ENCODE measurements at regions not wholly inside any gene's neighbourhood (a gene's known extent, or its start where the extent isn't known, plus 50 kb on each side); places are given as distances from the start of the nearest gene placed in this dataset.

GRCh38 chr7:81138870-81139269 lies 220.0 kb upstream of the SEMA3C start:
- Histone ChIP-seq H3K36me3 (ENCODE audit: insufficient read depth) (no peaks in the 10 kb centered on the region), H3K27ac (no peak overlapping the region), H3K4me2 (no peak overlapping the region), H3K9ac (no peak overlapping the region), H2AFZ (ENCODE audit: low read depth) (no peak overlapping the region), H3K79me2 (ENCODE audit: insufficient read depth, low read depth) (no peaks in the 10 kb centered on the region), H3K4me1 (ENCODE audit: low read depth, poor library complexity, severe bottlenecking) (no peaks in the 10 kb centered on the region), H3K4me3 (IDR thresholded peaks at IDR 0.05; ENCODE audit: insufficient read depth, low read depth, low read length) (no peak overlapping the region), H4K20me1 (ENCODE audit: insufficient read depth) (no peaks in the 10 kb centered on the region), H3K27me3 (ENCODE audit: insufficient read depth, low read depth) (no peaks in the 10 kb centered on the region)
- TF ChIP-seq CTCF (conservative IDR thresholded peaks at IDR 0.05; ENCODE audit: low read depth, low read length) = no peak

- H3K4me1 ChIP-seq (ENCODE audit: low read depth, poor library complexity, severe bottlenecking) = no peaks in the 10 kb centered on the region
- H3K79me2 ChIP-seq (ENCODE audit: insufficient read depth, low read depth) = no peaks in the 10 kb centered on the region
- no peak overlapping the region for H3K9ac ChIP-seq
- H3K27me3 ChIP-seq (ENCODE audit: insufficient read depth, low read depth) = no peaks in the 10 kb centered on the region
- H3K36me3 ChIP-seq (ENCODE audit: insufficient read depth) = no peaks in the 10 kb centered on the region
- no peak overlapping the region for H3K27ac ChIP-seq
- H3K4me2 ChIP-seq = no peak overlapping the region
- no peak for TF ChIP-seq CTCF (conservative IDR thresholded peaks at IDR 0.05; ENCODE audit: low read depth, low read length)
- no peak overlapping the region for H3K4me3 ChIP-seq (IDR thresholded peaks at IDR 0.05; ENCODE audit: insufficient read depth, low read depth, low read length)
- H4K20me1 ChIP-seq (ENCODE audit: insufficient read depth) = no peaks in the 10 kb centered on the region
- no peak overlapping the region for H2AFZ ChIP-seq (ENCODE audit: low read depth)
Observed at GRCh38 chr7:81135324-81135723, 216.5 kb upstream of the SEMA3C start.

DNA sequence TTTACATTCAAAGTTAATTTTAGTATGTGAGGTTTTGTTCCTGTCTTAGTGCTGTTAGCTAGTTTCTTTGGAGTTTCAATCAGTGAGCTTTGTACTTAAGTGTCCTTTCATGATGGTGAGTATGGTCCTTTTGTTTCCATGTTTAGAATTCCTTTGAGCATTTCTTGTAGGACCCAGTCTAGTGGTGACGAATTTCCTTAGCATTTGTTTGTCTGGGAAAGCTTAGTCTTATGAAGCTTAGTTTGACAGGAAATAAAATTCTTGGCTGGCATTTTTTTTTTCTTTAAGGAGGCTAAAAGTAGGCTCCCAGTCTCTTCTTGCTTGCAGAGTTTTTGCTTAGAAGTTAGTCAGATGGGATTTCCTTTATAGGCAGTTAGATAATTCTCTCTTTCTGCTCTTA lies 209.2 kb upstream of the SEMA3C start:
- no peaks in the 10 kb centered on the region for H3K4me1 ChIP-seq (ENCODE audit: low read depth, poor library complexity, severe bottlenecking)
- H3K9ac ChIP-seq = no peak overlapping the region
- H3K27ac ChIP-seq = no peak overlapping the region
- H3K4me3 ChIP-seq (IDR thresholded peaks at IDR 0.05; ENCODE audit: insufficient read depth, low read depth, low read length) = no peak overlapping the region
- no peak overlapping the region for H2AFZ ChIP-seq (ENCODE audit: low read depth)
- no peaks in the 10 kb centered on the region for H3K79me2 ChIP-seq (ENCODE audit: insufficient read depth, low read depth)
- no peaks in the 10 kb centered on the region for H3K27me3 ChIP-seq (ENCODE audit: insufficient read depth, low read depth)
- no peaks in the 10 kb centered on the region for H3K36me3 ChIP-seq (ENCODE audit: insufficient read depth)
- no peaks in the 10 kb centered on the region for H4K20me1 ChIP-seq (ENCODE audit: insufficient read depth)
- no peak for TF ChIP-seq CTCF (conservative IDR thresholded peaks at IDR 0.05; ENCODE audit: low read depth, low read length)
- H3K4me2 ChIP-seq = no peak overlapping the region

DNA sequence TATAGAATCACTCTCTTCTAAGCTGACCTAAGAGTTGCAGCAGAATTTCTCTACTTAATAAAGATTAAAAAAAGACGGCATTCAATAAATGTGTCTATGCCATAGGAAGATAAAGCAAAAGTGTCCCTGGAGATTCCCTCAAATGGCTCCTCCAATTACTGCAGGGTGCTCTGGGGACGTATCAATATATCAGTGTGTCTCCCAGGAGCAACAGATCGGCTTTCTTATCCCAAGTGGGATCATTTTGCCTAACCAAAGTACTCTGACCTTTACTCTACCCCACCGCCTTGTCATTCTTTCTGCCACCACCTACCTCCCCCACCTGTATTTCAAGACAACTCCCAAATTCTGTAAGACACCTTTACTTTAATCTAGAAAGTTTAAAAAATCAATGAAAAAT lies 202.0 kb upstream of the SEMA3C start:
- Histone ChIP-seq H3K4me2 (no peak overlapping the region), H3K27me3 (ENCODE audit: insufficient read depth, low read depth) (no peaks in the 10 kb centered on the region), H2AFZ (ENCODE audit: low read depth) (no peak overlapping the region), H3K36me3 (ENCODE audit: insufficient read depth) (no peaks in the 10 kb centered on the region), H3K27ac (no peak overlapping the region), H3K79me2 (ENCODE audit: insufficient read depth, low read depth) (no peaks in the 10 kb centered on the region), H4K20me1 (ENCODE audit: insufficient read depth) (no peaks in the 10 kb centered on the region), H3K9ac (no peak overlapping the region), H3K4me3 (IDR thresholded peaks at IDR 0.05; ENCODE audit: insufficient read depth, low read depth, low read length) (no peak overlapping the region), H3K4me1 (ENCODE audit: low read depth, poor library complexity, severe bottlenecking) (no peaks in the 10 kb centered on the region)
- TF ChIP-seq CTCF (conservative IDR thresholded peaks at IDR 0.05; ENCODE audit: low read depth, low read length) = no peak

DNA sequence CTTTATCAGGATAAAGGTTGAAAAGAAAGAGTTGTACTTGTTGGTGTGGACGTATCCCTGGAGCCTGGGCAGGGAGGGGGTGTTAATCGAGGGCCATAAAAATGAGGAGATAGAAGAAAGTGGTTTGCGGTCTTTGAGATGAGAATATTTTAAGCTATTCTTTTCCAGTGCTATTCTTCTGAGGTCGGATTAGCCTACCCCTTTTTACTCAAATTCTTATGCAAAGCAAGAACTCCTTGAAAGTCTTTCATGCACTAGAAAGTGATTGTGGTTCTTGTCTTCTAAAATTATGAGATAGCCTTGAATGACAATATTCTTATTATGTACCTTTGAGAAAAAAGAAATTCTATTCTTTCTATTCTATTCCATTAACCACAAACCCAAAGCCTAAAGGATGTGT lies 201.3 kb upstream of the SEMA3C start:
- no peaks in the 10 kb centered on the region for H3K27me3 ChIP-seq (ENCODE audit: insufficient read depth, low read depth)

More for the DNA sequence above, 201.3 kb upstream of the SEMA3C start:
- TF ChIP-seq CTCF (conservative IDR thresholded peaks at IDR 0.05; ENCODE audit: low read depth, low read length) = no peak
- no peaks in the 10 kb centered on the region for H4K20me1 ChIP-seq (ENCODE audit: insufficient read depth)
- no peak overlapping the region for H3K9ac ChIP-seq
- H3K4me3 ChIP-seq (IDR thresholded peaks at IDR 0.05; ENCODE audit: insufficient read depth, low read depth, low read length) = no peak overlapping the region
- no peaks in the 10 kb centered on the region for H3K4me1 ChIP-seq (ENCODE audit: low read depth, poor library complexity, severe bottlenecking)
- H3K27ac ChIP-seq = no peak overlapping the region
- H3K36me3 ChIP-seq (ENCODE audit: insufficient read depth) = no peaks in the 10 kb centered on the region
- no peak overlapping the region for H3K4me2 ChIP-seq
- H3K79me2 ChIP-seq (ENCODE audit: insufficient read depth, low read depth) = no peaks in the 10 kb centered on the region
- no peak overlapping the region for H2AFZ ChIP-seq (ENCODE audit: low read depth)

Measured in KMS-11 (cell line).